ENCODE measurements at regions not wholly inside any gene's neighbourhood (a gene's known extent, or its start where the extent isn't known, plus 50 kb on each side); places are given as distances from the start of the nearest gene placed in this dataset.
A peak's percentile ranks its signal among the peaks of the same experiment; 100 is the strongest.

DNA sequence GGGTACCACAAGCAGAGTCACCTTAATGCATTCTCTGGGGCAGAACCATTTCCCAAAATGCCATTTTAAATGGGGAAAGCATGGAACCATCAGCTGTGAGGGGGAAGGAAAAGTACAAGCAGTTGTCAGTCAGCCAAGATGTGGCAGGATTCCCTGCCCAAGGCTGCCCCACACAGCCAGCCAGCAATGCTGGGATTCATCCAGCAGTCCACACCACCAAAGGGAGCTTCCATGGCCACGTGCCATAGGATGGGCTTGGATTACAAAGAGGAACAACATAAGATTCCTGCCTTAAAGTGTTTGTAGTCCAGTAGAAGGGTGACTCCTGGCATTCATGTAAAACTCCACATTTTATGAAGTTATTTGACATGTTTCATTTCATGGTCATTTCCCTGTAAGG is 233.3 kb downstream of the SHOX2 start:
- no peak for DNase-seq
- TF ChIP-seq, protein P1, sequence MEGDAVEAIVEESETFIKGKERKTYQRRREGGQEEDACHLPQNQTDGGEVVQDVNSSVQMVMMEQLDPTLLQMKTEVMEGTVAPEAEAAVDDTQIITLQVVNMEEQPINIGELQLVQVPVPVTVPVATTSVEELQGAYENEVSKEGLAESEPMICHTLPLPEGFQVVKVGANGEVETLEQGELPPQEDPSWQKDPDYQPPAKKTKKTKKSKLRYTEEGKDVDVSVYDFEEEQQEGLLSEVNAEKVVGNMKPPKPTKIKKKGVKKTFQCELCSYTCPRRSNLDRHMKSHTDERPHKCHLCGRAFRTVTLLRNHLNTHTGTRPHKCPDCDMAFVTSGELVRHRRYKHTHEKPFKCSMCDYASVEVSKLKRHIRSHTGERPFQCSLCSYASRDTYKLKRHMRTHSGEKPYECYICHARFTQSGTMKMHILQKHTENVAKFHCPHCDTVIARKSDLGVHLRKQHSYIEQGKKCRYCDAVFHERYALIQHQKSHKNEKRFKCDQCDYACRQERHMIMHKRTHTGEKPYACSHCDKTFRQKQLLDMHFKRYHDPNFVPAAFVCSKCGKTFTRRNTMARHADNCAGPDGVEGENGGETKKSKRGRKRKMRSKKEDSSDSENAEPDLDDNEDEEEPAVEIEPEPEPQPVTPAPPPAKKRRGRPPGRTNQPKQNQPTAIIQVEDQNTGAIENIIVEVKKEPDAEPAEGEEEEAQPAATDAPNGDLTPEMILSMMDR (IDR thresholded peaks at IDR 0.05) = no peak
- no peak for TF ChIP-seq POLR2A (IDR thresholded peaks at IDR 0.05)
- no peaks in the 10 kb centered on the region for H3K9me3 ChIP-seq
- no peak overlapping the region for H3K27ac ChIP-seq
- intact Hi-C loops (cut with DNase I) = no loop called here
- no peak overlapping the region for H3K4me3 ChIP-seq
- WGBS, 4 donors = 36 to 69% (median 44%) methylated on average over 1 of the region's 1 CpG
- H3K27me3 ChIP-seq = peaks cover 0 to 2% (median 0%) of the 10 kb centered on the region in 9 donors
- peaks cover 0 to 10% (median 0%) of the 10 kb centered on the region in 12 donors for H3K4me1 ChIP-seq
- no peaks in the 10 kb centered on the region for H3K36me3 ChIP-seq
- ATAC-seq = no peak

DNA sequence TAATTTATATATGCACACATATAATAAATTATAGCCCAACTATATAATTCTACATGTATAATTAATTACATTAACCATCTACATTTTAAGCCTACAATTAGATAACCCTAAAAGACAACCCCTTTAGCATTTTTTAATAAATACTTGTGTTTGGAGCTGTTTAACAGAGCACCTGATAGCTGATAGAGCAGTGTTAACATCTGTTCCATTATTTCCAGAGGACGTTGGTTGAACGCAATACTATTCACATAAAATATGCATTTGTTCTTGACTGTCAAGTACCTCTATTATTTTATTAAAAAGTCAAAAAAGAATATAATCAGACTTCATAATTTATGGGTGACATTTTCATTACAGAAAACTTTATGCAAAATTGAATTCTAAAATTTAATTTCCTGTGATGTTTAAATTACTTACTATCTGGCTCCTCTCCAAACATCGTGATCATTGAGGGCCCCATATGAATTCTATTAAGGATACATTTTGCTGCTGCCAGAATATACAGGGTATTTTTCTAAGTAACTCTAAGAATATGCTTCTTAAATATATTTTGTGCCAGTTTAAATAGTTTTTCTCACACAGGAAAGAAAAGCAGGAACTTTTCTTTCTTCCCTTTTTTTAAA is 234.3 kb downstream of the SHOX2 start:
- TF ChIP-seq, protein P1 (IDR thresholded peaks at IDR 0.05) = no peak
- TF ChIP-seq POLR2A (IDR thresholded peaks at IDR 0.05) = no peak
- no peak for DNase-seq
- 66 to 74% (median 72%) methylated on average over 3 of the region's 3 CpGs for WGBS, 4 donors
- peaks cover 0 to 2% (median 0%) of the 10 kb centered on the region in 9 donors for H3K27me3 ChIP-seq
- H3K27ac ChIP-seq = no peak overlapping the region
- intact Hi-C loops (cut with DNase I) = no loop called here
- H3K4me3 ChIP-seq = no peak overlapping the region
- peaks cover 0 to 10% (median 0%) of the 10 kb centered on the region in 12 donors for H3K4me1 ChIP-seq
- no peaks in the 10 kb centered on the region for H3K9me3 ChIP-seq
- no peak for ATAC-seq
- no peaks in the 10 kb centered on the region for H3K36me3 ChIP-seq

DNA sequence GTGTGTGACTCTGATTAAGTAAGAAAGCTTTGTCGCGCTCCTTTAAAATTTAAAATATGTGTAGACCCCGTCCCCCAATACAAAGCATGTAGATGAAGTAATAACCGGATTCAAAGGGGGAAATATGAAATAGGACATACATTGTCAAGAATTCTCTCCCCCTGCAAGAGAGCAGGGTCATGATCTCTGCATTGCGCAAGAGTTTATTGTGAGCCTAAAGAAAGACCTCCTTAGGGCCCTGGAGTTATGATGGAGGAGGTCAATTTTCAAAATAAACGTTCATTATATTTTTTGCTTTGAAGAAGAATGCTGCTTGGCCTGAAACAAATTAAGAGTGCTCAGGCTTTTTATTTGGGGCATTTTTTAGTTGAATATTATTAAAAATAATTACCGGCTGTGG is 235.0 kb downstream of the SHOX2 start:
- Histone ChIP-seq H3K4me3 (no peak overlapping the region), H3K27me3 (no peaks in the 10 kb centered on the region), H3K36me3 (no peaks in the 10 kb centered on the region), H3K4me1 (peaks cover 0 to 10% (median 0%) of the 10 kb centered on the region in 12 donors), H3K9me3 (no peaks in the 10 kb centered on the region), H3K27ac (no peak overlapping the region)
- ATAC-seq (no peak), DNase-seq (no peak)
- intact Hi-C loops (cut with DNase I) = no loop called here
- no peak for TF ChIP-seq POLR2A (IDR thresholded peaks at IDR 0.05)
- TF ChIP-seq, protein P1 (IDR thresholded peaks at IDR 0.05) = no peak
- WGBS, 4 donors = 84 to 88% (median 85%) methylated on average over 7 of the region's 7 CpGs

DNA sequence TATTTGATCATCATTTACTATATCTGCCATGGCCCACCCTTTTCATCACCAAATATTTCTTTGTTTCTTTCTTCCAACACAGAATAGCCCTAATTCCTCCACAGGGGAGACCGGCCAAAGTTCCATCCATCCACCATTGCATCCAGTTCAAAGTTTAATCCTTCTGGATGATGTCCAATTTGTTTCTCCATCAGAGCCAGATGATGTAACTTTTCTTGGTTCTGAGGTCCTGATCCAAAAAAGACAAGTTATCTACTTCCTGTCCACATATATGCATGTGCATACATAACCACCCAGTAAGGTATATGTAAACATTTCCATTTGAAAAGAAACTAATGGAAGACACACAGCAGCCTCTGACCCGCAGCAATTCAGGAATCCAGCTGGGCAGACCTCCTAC is 237.3 kb downstream of the SHOX2 start:
- H3K27ac ChIP-seq = peak overlapping the region in 5 of 12 donors; percentile 7 to 66 (median 43)
- H3K9me3 ChIP-seq = no peaks in the 10 kb centered on the region
- H3K36me3 ChIP-seq = no peaks in the 10 kb centered on the region
- peaks cover 0 to 10% (median 0%) of the 10 kb centered on the region in 12 donors for H3K4me1 ChIP-seq
- intact Hi-C loops (cut with DNase I) = no loop called here
- no peak for DNase-seq
- TF ChIP-seq, protein P1 (IDR thresholded peaks at IDR 0.05) = no peak
- no peak for TF ChIP-seq POLR2A (IDR thresholded peaks at IDR 0.05)
- H3K4me3 ChIP-seq = no peak overlapping the region
- WGBS, 4 donors = 40 to 48% (median 40%) methylated on average over 2 of the region's 2 CpGs
- no peaks in the 10 kb centered on the region for H3K27me3 ChIP-seq
- peak in 1 of 4 donors; percentile 51 for ATAC-seq
